ENCODE measurements at regions not wholly inside any gene's neighbourhood (a gene's known extent, or its start where the extent isn't known, plus 50 kb on each side); places are given as distances from the start of the nearest gene placed in this dataset.

DNA sequence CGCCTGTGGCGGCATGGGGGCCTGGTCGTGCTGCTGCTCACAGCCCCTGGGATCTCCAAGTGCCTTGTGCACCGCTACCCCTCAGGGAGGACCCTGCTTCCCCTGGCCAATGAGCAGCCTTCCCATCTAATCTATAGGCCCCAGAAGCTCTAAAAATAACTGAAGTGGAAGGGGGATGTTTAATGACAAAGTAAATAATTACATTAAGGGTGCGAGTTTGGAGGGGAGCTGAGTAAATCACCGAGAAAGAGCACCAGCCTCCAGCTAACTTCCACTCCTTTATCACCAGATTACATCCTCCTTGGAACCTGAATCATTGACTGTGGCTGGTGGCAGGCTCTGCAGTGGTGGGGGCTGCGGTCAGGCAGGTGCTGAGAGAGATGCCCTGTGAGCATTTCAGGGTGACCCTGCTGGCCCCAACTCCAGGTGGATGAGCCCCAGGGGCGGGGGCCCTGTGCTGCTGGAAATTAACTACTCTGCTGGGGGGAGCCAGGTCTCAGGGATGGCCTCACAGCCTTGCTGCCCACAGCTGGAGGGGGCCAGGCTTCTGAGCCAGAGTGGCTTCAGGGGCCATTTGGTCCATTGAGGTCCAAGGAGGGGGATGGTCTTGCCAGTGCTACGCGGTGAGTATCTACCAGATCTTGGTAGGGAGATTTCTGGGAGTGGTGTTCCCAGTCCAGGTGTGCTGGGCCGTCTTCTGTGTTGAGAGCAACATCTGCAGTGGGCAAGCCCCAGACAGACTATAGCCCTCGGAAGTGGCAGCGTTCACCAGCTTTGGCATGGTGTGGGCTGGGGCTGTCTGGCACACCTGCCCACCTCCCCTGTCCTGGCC, 74.2 kb downstream of the GLI2 start:
- DNase-seq = no peak

DNA sequence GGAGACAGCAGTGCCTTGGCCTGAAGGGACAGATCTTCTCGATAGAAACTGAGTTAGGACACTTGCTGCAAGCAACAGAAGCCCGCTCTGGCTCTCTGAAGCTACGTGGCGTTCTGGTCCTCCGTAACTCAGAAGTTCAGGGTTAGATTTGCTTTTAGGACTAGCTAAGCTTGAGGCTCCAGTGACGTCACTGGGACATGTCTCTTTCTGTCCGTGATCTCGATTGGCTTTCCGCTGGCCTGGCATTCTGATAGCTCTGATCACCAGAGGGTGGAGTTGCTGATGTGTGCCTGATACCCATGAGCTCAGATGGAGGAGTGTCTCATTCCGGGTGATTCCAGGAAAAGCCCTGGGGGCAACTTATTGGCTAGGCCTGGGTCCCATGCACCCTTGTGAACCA, 75.0 kb downstream of the GLI2 start:
- DNase-seq = no peak

DNA sequence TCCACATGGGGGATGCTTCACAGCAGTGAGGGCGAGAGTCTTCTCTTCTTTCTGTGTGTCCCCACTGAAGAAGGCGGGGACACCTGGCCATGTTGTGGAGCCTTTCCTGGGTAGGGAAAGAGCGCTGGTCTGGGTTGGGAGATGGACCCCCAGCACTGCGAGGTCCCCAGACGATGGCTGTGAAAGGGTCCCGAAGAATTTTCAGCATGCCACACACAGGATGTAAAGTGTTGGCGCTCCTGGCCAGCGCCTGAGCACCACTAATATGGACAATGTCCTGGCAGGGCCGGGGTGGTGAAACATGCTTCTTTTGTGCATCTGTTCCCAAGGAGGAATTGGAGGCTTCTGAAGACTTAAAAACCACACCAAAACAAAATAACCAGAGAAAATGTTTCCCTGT, 77.2 kb downstream of the GLI2 start:
- DNase-seq = no peak

DNA sequence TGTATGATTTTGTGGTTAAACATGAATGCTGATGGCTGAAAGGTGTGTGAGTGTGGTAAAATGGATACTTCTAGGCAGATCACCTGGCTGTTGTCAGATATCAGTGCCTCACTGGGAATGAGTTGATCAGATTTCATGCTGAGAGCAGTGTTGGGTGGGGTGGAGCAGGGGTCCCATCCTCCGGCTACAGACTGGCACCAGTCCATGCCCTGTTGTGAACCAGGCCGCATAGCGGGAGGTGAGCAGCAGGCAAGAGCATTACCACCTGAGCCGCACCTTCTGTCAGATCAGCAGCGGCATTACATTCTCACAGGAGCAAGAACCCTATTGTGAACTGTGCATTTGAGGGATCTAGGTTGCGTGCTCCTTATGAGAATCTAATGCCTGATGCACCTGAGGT, 78.7 kb downstream of the GLI2 start:
- no peak for DNase-seq

DNA sequence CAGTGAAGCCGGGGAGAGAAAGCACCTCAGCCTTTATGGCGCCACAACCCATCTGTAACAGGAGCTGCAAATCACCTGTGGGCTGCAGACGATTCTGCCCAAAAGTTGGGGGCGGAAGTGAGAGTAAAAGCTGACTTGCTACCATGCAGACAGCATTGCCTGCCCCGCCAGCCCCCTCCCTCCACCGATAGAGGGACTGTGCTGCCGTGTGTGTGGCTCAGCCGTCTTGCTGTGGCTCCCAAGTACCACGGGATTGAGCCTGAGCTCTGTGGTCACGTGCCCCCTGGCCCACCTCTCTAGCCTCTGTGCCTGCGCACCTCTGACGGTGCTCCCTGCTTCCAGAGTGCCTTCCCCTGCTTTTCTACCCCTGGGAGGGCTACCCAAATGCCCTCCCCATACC, 79.6 kb downstream of the GLI2 start:
- no peak for DNase-seq

DNA sequence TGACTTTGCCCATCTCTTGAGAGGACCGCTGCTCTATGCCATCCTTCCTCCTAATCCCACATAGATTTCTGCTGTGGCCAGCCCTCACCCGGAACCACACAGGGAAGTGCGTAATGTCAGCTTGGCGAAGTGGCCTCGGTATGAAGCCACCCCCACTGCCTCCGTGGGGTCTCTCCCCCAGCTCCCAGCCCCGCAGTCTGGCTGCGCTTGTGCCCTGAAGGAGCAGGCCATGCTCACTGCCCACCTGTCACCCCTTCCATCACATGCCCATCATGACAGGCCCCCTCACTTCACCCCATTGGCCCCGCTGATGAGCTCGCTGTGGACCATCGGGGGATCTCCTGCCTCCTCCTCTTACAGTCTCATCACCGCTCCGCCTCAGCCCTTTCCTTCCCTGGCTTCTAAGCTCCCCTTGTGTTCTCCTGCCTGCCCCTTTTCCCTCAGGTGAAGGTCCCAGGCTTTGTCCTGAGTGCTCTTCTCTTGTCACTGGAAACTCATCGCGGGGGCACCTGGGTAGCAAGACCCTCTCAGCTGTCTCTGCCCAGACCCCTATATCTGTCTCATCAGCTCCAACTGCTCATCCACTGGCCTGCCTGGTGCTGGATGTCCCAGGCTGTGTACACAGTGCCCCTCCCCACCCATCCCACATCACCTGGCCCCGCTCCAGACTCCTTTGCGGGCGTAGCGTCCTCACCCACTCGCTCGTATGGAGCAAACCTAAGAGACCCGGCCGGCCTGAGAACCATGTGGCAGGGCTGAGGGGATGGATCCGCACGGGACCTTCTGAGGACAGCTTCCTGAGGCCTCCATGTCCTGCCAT, 81.7 kb downstream of the GLI2 start:
- no peak for DNase-seq

DNA sequence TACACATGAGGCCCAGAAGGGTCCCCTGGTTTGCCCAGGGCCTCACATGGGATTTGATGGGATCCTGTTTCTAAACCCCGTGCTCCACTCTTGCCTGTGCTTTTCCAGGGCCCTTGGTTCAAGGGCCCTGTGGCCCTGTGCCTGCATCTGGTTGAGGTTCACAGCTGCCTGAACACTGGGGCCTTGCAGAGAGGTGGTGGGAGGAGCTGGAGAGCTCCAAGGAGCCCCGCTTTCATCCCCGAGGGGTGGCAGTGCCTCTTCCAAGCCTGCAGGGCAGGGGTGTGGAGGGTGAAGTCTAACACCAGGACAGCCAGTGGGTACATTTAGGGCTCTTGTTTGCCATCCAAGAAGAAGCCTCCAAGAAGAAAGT, 82.3 kb downstream of the GLI2 start:
- DNase-seq = no peak

DNA sequence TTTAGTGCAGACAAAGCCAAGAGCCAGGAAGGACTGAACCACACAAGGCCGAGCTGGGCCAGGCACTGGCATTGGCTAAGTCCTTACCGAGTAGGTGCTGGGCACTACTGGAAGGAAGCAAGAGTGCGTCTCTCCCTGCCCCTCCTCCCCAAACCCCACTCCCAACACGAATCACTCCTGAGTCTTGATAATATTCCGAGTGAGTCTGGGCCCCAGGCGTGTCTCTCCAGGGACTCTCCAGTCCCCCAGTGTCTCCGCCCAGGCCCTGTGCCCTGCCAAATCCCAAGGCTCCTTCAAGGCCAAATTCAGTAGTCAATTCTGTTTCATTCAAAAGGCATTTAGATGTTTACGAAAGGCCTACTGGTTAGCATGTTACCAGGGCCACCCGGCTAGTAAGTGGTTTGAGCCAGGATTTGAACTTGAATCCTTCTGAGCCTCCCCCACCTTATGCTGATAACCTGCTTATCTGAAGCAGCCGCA, 82.8 kb downstream of the GLI2 start:
- no peak for DNase-seq

DNA sequence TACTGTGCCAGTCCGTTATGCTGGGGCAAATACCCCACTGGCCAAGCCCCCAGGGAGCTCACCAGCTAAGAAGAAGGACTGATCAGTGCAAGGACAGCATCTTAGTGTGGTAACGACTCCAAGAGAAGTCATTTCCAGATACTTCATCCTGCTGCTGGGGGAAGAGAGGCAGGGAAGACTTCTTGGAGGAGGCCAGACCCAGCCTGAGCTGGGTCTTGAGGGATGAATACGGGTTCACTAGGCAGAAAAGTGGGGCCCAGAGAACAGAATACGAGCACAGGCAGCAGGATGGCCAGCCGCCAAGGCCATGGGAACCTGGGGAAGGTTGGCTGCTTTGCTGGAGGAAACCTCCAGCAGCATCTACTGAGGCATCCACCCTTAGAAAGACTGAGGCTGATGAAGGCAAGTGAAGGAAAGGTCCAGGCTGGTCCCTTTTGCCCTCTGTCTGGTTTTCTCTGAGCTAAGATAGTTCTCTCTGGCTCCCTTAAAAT, 84.1 kb downstream of the GLI2 start:
- no peak for DNase-seq

DNA sequence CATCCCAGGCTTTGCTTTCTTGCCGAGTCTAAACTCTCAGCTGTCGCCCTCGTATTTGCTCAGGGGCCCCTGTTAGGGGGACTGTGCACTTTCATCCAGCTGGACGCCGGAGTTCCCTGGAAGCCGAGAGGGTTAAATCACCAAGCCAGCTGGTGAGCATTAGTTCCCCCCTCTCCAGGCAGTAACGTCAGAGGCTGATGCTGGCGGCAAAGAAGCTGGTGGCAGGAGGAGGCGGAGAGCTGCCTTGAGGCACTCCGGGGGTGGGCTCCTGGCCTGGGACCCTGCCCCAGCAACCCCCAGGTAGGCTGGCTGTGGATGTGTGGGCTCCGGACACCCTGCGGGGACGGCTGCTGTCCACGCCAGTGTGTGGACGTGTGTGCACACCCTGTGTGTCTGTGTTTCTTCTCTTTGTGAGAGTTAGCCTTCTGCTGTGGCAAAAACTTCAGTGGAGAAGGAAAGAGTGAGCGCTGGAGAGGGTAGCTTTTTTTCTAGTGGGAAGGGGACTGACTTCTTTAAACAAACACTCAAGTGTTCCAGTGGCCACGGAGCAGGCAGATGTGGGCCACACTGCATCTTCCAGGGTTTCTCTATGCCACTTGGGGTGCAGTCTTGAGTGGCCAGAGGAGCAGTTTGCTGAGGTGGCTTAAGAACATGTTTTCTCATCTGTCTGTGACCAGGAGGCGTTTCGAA, 84.7 kb downstream of the GLI2 start:
- DNase-seq = no peak

DNA sequence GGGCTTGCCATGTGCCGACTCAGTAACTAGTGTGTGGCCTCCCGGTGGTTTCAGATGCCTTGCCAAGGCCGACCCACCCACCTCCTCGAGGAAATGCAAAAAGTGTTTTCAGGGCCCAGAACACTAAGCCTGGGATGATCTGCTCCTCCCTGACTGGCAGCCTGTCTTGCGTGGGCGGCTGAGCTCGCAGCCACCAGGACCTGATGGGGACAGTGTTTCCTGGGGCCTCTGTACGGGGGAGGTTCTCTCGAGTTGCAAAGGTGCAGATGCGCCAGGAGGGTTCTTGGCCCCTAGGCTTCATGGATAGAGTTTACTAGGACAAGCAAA, 85.2 kb downstream of the GLI2 start:
- no peak for DNase-seq

DNA sequence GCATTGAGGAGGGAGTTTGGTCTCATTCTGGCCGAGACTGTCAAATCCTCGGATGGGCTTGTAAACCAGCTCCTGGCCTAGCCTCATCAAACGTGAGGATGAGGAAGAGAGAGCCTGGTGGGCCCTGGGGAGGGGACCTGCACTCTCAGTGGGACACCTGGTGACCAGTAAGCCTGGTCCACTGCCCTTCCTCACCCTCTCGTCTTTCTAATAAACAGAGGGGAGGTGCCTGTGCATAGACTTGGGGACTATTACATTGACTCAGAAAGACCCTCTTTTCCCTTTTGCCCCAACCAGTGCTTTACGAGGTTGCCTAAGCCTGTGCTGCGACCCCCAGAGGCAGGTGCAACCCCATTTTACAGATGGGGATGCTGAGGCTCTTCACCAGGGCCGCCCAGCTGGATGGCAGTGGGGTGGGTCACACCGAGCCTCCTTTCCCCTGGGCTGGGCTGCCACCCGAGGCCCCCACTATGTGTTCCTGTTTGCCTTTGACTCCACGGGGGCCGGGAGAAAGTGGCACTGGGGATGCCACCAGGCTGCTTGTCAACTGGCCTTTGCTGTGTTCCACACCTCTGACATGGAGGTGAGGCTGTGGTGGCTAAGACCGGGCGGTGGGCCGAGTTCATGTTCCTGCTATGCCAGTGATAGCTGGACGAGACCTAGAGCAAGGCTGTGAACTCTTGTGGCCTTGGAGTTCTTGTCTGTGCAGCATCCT, 85.9 kb downstream of the GLI2 start:
- DNase-seq = no peak

DNA sequence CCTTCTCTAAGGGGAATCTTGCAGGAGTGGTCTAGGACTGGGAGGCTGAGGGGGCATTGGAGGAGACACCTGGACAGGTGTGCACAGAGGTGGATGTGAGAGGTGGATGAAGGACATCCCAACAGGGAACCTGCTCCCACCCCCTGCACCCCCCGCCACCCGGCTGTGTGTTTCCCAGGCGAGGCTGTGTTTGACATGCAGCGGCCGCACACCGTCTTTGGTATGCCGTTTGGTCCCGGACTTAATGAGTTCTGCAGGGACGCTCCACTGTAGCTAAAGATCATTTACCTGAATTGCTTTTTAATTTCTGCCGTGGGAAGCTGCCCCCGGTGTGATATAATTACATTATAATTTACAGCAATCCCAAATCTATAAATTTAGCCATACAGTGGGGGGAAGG, 87.3 kb downstream of the GLI2 start:
- DNase-seq = no peak

DNA sequence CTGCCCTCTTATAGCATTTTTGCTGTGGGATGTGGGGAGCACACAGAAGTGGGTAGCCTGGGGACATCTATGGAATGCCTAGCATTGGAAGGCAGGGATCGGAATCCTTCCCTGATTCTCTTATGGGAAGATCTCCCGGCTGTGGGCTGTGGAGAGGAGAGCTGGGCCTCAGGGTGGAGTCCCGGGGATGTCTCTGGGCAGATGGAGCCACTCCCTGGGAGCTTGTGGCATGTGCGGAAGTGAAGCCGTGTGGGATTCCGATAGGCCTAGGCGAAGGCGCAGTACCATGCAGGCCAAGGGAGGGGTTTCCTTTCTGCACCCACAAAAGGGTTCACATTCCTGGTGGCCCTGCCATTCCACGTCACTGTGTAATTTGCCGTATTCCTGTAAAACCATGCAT, 87.9 kb downstream of the GLI2 start:
- DNase-seq = no peak

DNA sequence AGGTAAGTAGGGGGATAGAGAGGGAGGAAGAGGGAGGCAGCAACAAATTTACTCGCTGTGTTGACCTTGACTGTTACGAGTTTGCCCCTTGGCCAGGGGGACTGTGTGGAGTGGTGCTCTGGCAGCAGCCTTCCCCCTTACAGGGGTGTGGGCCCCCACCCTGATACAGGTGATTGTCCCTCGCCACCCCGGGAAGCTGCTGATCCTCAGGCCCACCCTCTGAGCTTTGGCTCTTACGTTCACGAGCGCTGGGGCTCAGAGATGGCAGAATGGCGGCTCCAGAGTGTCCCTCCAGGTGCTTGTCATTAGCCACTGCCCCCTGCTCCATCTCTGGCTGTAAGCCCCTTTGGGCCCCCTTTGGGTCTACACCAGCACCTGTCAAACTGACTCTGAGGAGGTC, 88.6 kb downstream of the GLI2 start:
- DNase-seq = no peak

DNA sequence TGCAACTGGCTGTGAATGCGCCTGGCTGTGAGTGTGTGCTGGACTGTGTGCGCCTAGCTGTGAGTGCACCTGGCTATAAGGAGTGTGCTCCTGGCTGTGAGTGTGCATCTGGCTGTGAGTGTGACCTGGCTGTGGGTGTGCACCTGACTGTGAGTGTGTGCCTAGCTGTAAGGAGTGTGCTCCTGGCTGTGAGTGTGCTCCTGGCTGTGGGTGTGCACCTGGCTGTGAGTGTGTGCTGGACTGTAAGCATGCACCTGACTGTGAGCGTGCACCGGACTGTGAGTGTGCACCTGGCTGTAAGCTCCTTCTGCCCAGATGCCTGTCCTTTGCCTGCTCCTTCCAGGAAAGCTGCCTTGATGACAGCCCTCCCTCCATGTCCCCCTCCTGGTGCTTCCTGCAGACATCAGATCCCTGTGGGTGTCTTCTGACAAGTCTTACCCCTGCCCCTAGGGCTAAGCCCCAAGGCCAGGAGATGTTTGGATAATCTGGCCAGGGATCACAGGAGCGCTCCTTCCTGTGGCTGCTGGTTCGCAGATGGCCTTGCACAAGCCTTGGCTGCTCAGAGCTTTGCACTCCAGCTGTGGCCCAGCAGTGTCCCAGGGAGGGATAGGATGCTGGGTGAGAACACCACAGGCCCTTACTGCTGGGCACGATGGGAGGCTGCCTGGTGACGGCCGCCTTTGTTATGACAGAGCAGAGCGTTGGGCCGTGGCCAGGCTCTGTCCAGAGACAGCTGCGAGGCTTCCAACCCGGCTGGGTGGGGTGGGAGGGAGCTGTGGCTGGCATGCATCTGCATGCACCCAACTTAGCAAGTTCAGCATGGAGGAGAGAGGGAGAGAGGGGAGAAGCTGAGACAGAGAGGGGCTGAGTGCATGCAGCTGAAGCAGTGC, 89.9 kb downstream of the GLI2 start:
- DNase-seq = no peak

DNA sequence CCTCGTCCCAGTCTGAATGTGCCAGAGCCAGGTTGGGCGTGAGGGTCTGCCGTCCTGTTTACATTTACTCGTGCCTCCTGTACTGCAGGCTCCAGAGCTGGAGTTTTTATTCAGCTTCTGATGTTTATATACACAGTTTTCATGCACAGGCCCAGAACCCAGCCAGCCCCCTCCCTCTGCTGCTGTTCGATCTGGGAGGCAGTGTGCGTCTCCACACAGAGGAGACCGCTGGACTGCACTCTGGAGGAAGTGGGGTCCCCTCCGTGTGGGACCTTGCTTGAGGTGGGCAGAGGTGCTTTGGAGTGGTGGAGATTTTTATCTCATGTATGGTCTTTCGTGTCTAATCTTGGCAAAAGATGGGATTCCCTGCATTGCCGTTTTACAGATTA, 90.6 kb downstream of the GLI2 start:
- DNase-seq = no peak

DNA sequence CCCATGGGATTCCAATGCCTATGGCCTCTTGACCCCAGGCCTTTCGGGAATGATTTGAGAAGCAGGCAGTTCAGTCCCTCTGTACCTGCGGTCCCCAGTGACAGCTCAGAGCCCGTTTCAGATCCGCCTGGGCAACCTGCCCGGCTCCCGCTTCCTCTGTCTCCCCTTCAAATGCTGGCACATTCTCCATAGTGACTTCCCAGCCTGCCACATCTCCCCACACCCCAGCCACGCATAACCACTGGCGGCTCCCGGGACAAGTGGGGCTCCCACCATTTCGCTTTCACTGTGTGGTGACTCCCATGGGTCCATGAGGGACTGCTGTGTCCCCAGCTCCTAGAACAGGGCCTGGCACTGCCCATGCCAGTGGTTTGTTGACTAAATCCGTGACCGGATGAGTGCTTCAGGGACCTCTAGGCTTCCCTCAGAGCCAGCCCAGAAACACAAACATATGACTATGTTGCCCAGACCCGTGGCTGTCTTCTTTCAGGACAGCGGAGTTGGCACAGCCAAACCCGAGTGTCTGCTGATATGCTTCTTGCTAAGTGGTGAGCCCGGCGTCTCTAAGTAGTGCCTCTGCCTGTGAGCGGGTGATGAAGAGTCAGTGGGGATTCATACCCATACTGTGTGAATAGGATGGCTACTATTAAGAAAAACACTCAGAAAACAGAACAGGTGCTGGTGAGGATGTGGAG, 91.2 kb downstream of the GLI2 start:
- no peak for DNase-seq

DNA sequence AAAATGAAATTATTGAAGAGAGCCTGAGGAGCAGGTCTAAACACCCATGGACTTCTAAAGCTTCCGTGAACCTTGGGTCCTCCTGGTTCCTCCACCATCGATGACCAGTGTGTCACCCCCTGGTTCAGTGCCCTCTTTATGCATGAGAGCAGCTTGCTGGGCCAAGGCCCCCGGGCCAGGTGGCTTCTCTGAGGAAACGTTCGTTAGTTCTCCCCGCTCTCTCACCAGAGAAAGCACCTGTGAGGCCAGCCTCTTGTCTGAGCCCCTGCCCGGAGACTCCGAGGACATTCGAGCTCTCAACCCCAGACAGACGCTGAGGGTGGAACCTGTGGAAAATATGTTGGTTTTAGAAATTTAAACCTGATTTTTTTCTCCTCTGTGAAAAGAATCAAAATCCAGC, 92.4 kb downstream of the GLI2 start:
- DNase-seq = no peak

DNA sequence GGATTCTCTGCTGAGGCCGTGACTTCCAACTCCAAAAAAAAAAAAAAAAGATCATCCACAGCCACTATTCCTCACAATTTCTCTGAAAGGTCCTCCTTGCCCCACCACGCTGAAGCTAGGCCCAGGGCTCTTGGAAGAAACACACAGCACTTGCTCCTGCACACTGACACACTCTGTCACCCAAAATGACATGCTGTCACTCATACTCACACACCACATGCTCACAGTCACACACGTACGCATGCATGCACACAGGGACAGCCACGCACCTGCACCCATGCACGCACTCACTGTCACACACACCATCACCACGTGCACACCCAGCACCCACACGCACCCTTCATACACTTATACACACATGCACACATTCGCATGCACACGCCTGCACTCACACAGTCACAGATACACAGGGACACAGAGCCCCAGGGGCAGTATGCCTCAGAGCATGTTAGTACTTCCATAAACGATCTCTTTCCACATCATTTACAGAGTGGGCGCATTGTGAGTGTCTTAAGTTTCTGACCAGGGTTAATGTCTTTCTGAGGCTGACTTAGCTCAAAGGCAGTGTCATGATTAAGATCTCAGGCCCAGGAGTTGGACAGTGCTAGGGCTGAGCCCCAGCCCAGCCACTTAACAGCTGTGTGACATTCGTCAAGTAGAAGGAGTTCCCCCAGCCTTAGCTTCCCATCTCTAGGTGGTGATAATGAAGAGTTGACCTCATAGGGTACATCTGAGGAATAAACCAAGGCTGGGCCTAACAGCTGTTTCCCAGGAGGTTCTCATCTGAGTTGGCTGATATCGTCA, 93.4 kb downstream of the GLI2 start:
- no peak for DNase-seq

DNA sequence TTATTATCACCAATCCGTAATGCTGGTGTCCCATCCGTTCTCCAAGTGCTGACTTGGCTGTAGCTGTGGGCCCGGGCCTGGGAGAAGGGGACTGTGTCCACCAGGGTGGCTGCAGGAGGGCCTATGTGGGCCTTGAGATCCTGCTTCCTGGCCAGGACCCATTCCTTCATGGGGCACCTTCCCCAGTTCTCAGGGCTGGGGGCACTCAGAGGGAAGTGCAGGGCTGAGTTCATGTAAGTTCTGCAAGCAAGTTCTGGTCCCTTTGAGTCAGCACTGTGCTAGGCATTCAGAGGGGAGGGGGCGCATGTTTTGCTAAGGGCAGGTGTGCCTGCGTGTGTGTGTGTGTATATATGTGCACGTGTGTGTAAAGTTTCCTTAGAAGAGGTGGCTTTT, 94.0 kb downstream of the GLI2 start:
- no peak for DNase-seq
